Panc1 (cell line): ENCODE measurements at regions not wholly inside any gene's neighbourhood (a gene's known extent, or its start where the extent isn't known, plus 50 kb on each side); places are given as distances from the start of the nearest gene placed in this dataset.

Experiments
- POLR2AphosphoS5 ChIP-seq: IDR thresholded peaks from 2 replicates; pipeline ENCODE4 v1.6.1; 2012; ENCODE audit warnings: mild to moderate bottlenecking, low read depth, low read length, moderate library complexity
- SIN3A ChIP-seq: IDR thresholded peaks from 2 replicates; pipeline ENCODE4 v1.6.1; 2012; ENCODE audit warnings: low read depth, mild to moderate bottlenecking, low read length, moderate library complexity, borderline replicate concordance; ENCODE audit not compliant: insufficient read depth
- TF ChIP-seq, protein P1 (sequence below): fragments of 450-650 bp; IDR thresholded peaks from 2 replicates; pipeline ENCODE4 v1.5.1; 2017; ENCODE audit warnings: mild to moderate bottlenecking

- TF ChIP-seq SIN3A (no peak), POLR2AphosphoS5 (no peak)
- TF ChIP-seq, protein P1, sequence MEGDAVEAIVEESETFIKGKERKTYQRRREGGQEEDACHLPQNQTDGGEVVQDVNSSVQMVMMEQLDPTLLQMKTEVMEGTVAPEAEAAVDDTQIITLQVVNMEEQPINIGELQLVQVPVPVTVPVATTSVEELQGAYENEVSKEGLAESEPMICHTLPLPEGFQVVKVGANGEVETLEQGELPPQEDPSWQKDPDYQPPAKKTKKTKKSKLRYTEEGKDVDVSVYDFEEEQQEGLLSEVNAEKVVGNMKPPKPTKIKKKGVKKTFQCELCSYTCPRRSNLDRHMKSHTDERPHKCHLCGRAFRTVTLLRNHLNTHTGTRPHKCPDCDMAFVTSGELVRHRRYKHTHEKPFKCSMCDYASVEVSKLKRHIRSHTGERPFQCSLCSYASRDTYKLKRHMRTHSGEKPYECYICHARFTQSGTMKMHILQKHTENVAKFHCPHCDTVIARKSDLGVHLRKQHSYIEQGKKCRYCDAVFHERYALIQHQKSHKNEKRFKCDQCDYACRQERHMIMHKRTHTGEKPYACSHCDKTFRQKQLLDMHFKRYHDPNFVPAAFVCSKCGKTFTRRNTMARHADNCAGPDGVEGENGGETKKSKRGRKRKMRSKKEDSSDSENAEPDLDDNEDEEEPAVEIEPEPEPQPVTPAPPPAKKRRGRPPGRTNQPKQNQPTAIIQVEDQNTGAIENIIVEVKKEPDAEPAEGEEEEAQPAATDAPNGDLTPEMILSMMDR, result no peak; the same call in 1 of the 2 replicates
These were observed 87.9 kb upstream of the PNPT1 start for GRCh38 chr2:55781542-55781941.
